ENCODE measurements at regions not wholly inside any gene's neighbourhood (a gene's known extent, or its start where the extent isn't known, plus 50 kb on each side); places are given as distances from the start of the nearest gene placed in this dataset.
"Not testable (repeated sequence)": the region's sequence is repeated elsewhere in the genome, so short reads cannot be mapped to it uniquely, and the experiment has no call there.

DNA sequence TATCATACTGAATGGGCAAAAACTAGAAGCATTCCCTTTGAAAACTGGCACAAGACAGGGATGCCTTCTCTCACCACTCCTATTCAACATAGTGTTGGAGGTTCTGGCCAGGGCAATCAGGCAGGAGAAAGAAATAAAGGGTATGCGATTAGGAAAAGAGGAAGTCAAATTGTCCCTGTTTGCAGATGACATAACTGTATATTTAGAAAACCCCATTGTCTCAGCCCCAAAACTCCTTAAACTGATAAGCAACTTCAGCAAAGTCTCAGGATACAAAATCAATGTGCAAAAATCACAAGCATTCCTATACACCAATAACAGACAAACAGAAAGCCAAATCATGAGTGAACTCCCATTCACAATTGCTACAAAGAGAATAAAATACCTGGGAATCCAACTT, 52.5 kb upstream of the CCDC71L start:
- H3K4me3 ChIP-seq (ENCODE audit: severe bottlenecking); H3K9me3 ChIP-seq (ENCODE audit: severe bottlenecking); H3K27me3 ChIP-seq (ENCODE audit: insufficient read depth, poor library complexity, severe bottlenecking); H3K27ac ChIP-seq (ENCODE audit: poor library complexity, severe bottlenecking); H3K36me3 ChIP-seq (ENCODE audit: low read depth); ATAC-seq (ENCODE audit: low read depth); DNase-seq (ENCODE audit: low spot score): not testable (repeated sequence)
- H3K4me1 ChIP-seq (ENCODE audit: insufficient read depth, poor library complexity, severe bottlenecking): peaks cover 12% of the 10 kb centered on the region

DNA sequence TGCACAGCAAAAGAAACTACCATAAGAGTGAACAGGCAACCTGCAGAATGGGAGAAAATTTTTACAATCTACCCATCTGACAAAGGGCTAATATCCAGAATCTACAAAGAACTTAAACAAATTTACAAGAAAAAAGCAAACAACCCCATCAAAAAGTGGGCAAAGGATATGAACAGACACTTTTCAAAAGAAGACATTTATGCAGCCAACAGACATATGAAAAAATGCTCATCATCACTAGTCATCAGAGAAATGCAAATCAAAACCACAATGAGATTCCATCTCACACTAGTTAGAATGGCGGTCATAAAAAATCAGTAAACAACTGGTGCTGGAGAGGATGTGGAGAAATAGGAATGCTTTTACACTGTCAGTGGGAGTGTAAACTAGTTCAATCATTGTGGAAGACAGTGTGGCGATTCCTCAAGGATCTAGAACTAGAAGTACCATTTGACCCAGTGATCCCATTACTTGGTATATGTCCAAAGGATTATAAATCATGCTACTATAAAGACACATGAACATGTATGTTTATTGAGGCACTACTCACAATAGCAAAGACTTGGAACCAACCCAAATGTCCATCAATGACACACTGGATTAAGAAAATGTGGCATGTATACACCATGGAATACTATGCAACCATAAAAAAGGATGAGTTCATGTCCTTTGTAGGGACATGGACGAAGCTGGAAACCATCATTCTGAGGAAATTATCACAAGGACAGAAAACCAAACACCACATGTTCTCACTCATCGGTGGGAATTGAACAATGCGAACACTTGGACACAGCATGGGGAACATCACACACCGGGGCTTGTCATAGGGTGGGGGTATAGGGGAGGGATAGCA, 53.9 kb upstream of the CCDC71L start:
- H3K36me3 ChIP-seq (ENCODE audit: low read depth): not testable (repeated sequence)

DNA sequence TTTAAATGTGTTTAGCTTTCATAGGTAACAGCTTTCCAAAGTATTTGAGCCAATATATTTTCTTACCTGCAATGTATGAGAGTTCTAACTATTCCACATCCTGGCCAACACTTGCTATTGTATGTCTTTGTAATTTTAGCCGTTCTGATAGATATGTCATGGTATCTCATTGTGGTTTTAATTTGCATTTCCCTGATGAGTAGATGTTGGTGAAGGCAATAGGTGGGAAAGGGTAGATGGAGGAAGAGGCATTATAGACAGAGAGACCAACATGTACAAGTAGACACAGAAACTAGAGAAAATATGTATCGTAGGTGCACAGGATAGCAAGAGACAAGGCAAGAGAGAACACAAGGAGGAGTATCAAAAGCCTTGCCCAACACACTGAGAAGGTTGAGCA, 54.8 kb upstream of the CCDC71L start:
- peaks cover 20% of the 10 kb centered on the region for H3K4me1 ChIP-seq (ENCODE audit: insufficient read depth, poor library complexity, severe bottlenecking)
- no peak for DNase-seq (ENCODE audit: low spot score)

More for the DNA sequence above, 53.9 kb upstream of the CCDC71L start:
- peaks cover 20% of the 10 kb centered on the region for H3K4me1 ChIP-seq (ENCODE audit: insufficient read depth, poor library complexity, severe bottlenecking)
- not testable (repeated sequence) for H3K27me3 ChIP-seq (ENCODE audit: insufficient read depth, poor library complexity, severe bottlenecking); ATAC-seq (ENCODE audit: low read depth); H3K4me3 ChIP-seq (ENCODE audit: severe bottlenecking); H3K27ac ChIP-seq (ENCODE audit: poor library complexity, severe bottlenecking); H3K9me3 ChIP-seq (ENCODE audit: severe bottlenecking); DNase-seq (ENCODE audit: low spot score)

DNA sequence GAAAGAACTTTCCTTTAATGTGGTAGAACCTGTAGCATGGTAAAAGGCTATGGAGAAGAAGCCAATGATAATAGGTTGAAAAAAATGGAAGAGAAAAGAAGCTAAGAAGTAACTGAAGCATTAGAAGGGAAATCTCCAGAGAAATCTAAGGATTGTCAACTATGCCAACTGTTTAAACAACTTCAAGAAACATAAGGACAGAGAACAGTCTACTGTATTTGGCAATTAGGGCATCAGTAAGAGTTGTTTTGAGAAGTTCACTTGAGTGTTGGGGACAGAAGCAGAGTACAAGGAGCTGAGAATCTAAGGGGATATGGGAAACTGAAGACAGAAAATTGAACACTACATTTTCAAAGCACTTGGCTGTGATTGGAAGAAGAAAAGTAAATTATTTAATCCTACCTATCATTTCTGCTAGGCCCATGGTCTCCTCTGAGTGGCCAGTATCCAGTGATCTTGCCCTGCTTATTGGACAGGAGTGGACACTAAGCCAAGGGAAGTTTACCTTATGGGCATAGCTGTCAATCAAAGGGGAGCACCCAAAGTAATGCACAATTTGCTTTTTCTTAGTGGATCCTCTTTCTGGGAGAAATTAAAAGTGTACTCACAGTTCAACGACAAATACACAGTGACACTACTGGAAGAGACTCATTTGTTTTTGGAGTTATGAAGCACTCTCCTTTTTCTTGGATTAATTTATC, 56.4 kb upstream of the CCDC71L start:
- TF ChIP-seq, protein P1, sequence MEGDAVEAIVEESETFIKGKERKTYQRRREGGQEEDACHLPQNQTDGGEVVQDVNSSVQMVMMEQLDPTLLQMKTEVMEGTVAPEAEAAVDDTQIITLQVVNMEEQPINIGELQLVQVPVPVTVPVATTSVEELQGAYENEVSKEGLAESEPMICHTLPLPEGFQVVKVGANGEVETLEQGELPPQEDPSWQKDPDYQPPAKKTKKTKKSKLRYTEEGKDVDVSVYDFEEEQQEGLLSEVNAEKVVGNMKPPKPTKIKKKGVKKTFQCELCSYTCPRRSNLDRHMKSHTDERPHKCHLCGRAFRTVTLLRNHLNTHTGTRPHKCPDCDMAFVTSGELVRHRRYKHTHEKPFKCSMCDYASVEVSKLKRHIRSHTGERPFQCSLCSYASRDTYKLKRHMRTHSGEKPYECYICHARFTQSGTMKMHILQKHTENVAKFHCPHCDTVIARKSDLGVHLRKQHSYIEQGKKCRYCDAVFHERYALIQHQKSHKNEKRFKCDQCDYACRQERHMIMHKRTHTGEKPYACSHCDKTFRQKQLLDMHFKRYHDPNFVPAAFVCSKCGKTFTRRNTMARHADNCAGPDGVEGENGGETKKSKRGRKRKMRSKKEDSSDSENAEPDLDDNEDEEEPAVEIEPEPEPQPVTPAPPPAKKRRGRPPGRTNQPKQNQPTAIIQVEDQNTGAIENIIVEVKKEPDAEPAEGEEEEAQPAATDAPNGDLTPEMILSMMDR (IDR thresholded peaks at IDR 0.05; ENCODE audit: poor library complexity, severe bottlenecking): no peak
- DNase-seq (ENCODE audit: low spot score) (no peak), ATAC-seq (ENCODE audit: low read depth) (no peak)
- Histone ChIP-seq H3K36me3 (ENCODE audit: low read depth) (no peaks in the 10 kb centered on the region), H3K4me3 (ENCODE audit: severe bottlenecking) (no peak overlapping the region), H3K4me1 (ENCODE audit: insufficient read depth, poor library complexity, severe bottlenecking) (peaks cover 20% of the 10 kb centered on the region), H3K27ac (ENCODE audit: poor library complexity, severe bottlenecking) (peak overlapping the region; percentile 95), H3K9me3 (ENCODE audit: severe bottlenecking) (no peaks in the 10 kb centered on the region), H3K27me3 (ENCODE audit: insufficient read depth, poor library complexity, severe bottlenecking) (no peaks in the 10 kb centered on the region)

More for the DNA sequence above, 54.8 kb upstream of the CCDC71L start:
- Histone ChIP-seq H3K4me3 (ENCODE audit: severe bottlenecking) (no peak overlapping the region), H3K36me3 (ENCODE audit: low read depth) (no peaks in the 10 kb centered on the region), H3K27ac (ENCODE audit: poor library complexity, severe bottlenecking) (no peak overlapping the region), H3K27me3 (ENCODE audit: insufficient read depth, poor library complexity, severe bottlenecking) (no peaks in the 10 kb centered on the region), H3K9me3 (ENCODE audit: severe bottlenecking) (no peaks in the 10 kb centered on the region)
- ATAC-seq (ENCODE audit: low read depth): no peak
- TF ChIP-seq, protein P1 (IDR thresholded peaks at IDR 0.05; ENCODE audit: poor library complexity, severe bottlenecking): no peak

DNA sequence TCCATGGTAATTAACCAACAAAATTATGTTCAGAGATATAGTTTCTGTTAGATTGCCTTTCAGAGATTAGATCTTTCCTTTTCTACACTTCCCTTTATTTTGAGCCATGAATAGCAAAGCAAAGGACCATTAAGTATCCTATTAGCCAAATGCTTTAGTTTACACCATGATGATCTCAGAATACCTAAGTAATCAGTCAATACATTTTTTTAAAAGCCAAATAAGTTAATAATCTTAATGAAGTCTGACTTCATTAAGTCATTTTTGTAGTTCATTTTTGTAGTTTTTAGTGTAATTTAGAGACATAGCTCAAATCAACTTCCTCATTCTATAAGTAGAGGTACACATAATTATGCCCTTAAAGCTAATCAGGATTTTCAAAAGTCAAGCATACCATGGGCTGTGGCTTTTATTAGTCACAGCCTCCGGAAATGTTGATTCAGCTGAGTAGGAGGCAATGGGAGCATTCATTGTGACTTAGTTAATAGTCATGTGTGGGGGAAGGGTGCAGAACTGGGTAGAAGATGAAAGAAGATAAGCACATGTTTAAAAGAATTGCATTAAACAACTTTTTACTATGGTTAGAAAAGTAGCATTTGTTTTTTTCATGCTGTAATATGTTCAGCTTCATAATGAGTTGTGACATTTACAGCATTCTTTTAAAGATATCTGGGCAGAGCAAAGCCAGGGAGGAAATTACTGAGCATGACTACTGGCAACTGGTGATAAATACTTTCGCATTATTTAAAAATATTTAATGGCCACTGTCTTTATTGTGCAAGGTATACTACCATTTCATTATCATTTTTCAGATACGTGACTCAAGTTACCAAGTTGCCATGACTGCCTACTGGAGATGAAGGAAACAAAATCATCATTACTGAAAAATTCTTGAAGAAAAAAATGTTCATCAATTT, 57.3 kb upstream of the CCDC71L start:
- no peaks in the 10 kb centered on the region for H3K9me3 ChIP-seq (ENCODE audit: severe bottlenecking)
- H3K4me3 ChIP-seq (ENCODE audit: severe bottlenecking): no peak overlapping the region
- H3K36me3 ChIP-seq (ENCODE audit: low read depth): no peaks in the 10 kb centered on the region
- peak overlapping the region; percentile 95 for H3K27ac ChIP-seq (ENCODE audit: poor library complexity, severe bottlenecking)
- H3K27me3 ChIP-seq (ENCODE audit: insufficient read depth, poor library complexity, severe bottlenecking): no peaks in the 10 kb centered on the region
- peaks cover 20% of the 10 kb centered on the region for H3K4me1 ChIP-seq (ENCODE audit: insufficient read depth, poor library complexity, severe bottlenecking)
- DNase-seq (ENCODE audit: low spot score): peak; percentile 61
- TF ChIP-seq, protein P1 (IDR thresholded peaks at IDR 0.05; ENCODE audit: poor library complexity, severe bottlenecking): no peak
- peak; percentile 97 for ATAC-seq (ENCODE audit: low read depth)

All from RWPE2 (cell line).